Right lobe of liver (tissue), 4 donors: ENCODE measurements at regions not wholly inside any gene's neighbourhood (a gene's known extent, or its start where the extent isn't known, plus 50 kb on each side); places are given as distances from the start of the nearest gene placed in this dataset.

ENCODE experiments used
- POLR2A ChIP-seq: fragments of 450-650 bp; IDR thresholded peaks from one replicate; pipeline ENCODE4 v1.6.1; 2017; ENCODE audit warnings: antibody characterized with exemption, mild to moderate bottlenecking
- TF ChIP-seq, protein P1 (sequence below), 4 donors: fragments of 200-600 bp in 3 of 4; fragments of 450-650 bp in 1 of 4; IDR thresholded peaks; one replicate each; pipeline versions ENCODE4 v1.5.1 to v1.8.0; 2016 to 2022; ENCODE audit warnings: antibody characterized with exemption in 4 of 4, mild to moderate bottlenecking in 2 of 4
- donor health status: DM: no; HTN: no; CAD: no.
- donor health status: DM: no; HTN: no; CAD: no.
- donor health status: DM: no; HTN: yes; CAD: no.

DNA sequence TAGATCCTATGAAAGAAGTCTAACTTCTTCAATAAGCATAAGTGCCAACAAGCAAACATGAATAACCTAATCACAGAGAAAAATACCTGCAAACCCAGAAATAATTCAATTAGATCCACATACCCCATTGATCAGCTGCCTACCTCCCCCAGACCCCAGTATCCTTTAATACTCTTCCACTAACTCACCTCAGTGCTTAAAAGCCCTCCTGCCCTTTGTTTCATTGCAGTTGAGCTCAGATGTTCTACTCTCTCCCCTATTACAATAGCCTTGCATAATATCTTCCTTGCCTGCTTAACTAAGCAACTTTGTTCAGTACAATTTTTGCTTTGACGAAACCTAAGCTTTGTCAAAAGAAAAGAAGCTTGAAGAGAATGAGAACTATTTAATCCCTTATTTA, 156.0 kb upstream of the ZC3H15 start:
- TF ChIP-seq, protein P1, sequence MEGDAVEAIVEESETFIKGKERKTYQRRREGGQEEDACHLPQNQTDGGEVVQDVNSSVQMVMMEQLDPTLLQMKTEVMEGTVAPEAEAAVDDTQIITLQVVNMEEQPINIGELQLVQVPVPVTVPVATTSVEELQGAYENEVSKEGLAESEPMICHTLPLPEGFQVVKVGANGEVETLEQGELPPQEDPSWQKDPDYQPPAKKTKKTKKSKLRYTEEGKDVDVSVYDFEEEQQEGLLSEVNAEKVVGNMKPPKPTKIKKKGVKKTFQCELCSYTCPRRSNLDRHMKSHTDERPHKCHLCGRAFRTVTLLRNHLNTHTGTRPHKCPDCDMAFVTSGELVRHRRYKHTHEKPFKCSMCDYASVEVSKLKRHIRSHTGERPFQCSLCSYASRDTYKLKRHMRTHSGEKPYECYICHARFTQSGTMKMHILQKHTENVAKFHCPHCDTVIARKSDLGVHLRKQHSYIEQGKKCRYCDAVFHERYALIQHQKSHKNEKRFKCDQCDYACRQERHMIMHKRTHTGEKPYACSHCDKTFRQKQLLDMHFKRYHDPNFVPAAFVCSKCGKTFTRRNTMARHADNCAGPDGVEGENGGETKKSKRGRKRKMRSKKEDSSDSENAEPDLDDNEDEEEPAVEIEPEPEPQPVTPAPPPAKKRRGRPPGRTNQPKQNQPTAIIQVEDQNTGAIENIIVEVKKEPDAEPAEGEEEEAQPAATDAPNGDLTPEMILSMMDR (IDR thresholded peaks at IDR 0.05), result no peak
- no peak for TF ChIP-seq POLR2A
